ENCODE measurements at regions not wholly inside any gene's neighbourhood (a gene's known extent, or its start where the extent isn't known, plus 50 kb on each side); places are given as distances from the start of the nearest gene placed in this dataset.

GRCh38 chr1:39088658-39089057 is 62.5 kb downstream of the NDUFS5 start:
- POLR2A ChIA-PET: interaction anchor here (0.8 kb wide), 1 partner anchor 14 kb away, joined by 3 read pairs; no protein-coding TSS in a partner anchor
- in situ Hi-C loops (cut with MboI): no loop called here
- 39% methylated on average over 3 of the region's 3 CpGs for WGBS (ENCODE audit: insufficient coverage, low coverage, missing lambda C conversion rate)
- Histone ChIP-seq H3K4me2 (ENCODE audit: insufficient read depth, low read length) (no peak overlapping the region), H3K9ac (ENCODE audit: insufficient read depth in 1 of 2, low read depth in 2 of 2, low read length in 2 of 2) (no peak overlapping the region), H3K27me3 (ENCODE audit: control insufficient read depth in 2 of 2, insufficient read depth in 2 of 2, low read length in 2 of 2) (peaks cover 7 to 8% of the 10 kb centered on the region in 2 experiments; a peak in 4 of 5 replicates), H2AFZ (ENCODE audit: low read depth, low read length) (no peak overlapping the region), H4K20me1 (replicated peaks; ENCODE audit: control insufficient read depth, insufficient read depth, low read length) (no peaks in the 10 kb centered on the region), H3K36me3 (ENCODE audit: control insufficient read depth, insufficient read depth, low read length) (no peaks in the 10 kb centered on the region), H3K79me2 (ENCODE audit: control insufficient read depth, insufficient read depth, low read length) (no peaks in the 10 kb centered on the region), H3K27ac (ENCODE audit: extremely low read depth, low read depth, low read length) (no peak overlapping the region), H3K4me3 (no peak overlapping the region), H3K9me1 (ENCODE audit: control insufficient read depth, insufficient read depth, low read length) (no peaks in the 10 kb centered on the region), H3K9me3 (replicated peaks; ENCODE audit: control insufficient read depth, insufficient read depth, low read depth, low read length) (no peaks in the 10 kb centered on the region), H3K4me1 (replicated peaks in 1 of 2; ENCODE audit: control insufficient read depth in 2 of 2, insufficient read depth in 2 of 2, low read length in 2 of 2) (peaks cover 2 to 9% of the 10 kb centered on the region in 2 experiments; a peak in 3 of 5 replicates)
- CTCF ChIA-PET (ENCODE audit: low intra/inter-chr PET ratio): interaction anchor here (0.6 kb wide), 1 partner anchor 449 kb away, joined by 3 read pairs; no protein-coding TSS in a partner anchor
- TF ChIP-seq CTCF (IDR thresholded peaks at IDR 0.05 in 2 of 3, conservative IDR thresholded peaks at IDR 0.05 in 1 of 3; ENCODE audit: insufficient read depth in 2 of 3, low read depth in 1 of 3, low read length in 3 of 3) (peak in 1 of 3 experiments; percentile 13; a peak in 1 of 6 replicates), MNT (conservative IDR thresholded peaks at IDR 0.05) (0 out of 4 replicates have a peak, but pooled peaks of 1 of the 2 experiments have one; percentile 18), PHF21A (IDR thresholded peaks at IDR 0.05; ENCODE audit: borderline replicate concordance, low read depth) (no peak), MYC (IDR thresholded peaks at IDR 0.05; ENCODE audit: low read depth, low read length) (no peak), MYC (CRISPR knock-in tag; IDR thresholded peaks at IDR 0.05; ENCODE audit: borderline replicate concordance, low read depth) (no peak), ZNF407 (IDR thresholded peaks at IDR 0.05; ENCODE audit: low read depth) (no peak)
- BruUV-seq (replicated peaks): no TSS peak
- DNase-seq (ENCODE audit: extremely low read depth in 1 of 4, low spot score in 3 of 4): no peak
- no peak for ATAC-seq
- no peak for FAIRE-seq
- intact Hi-C loops (cut with micrococcal nuclease): loop anchor here (5.0 kb wide), 1 partner anchor 231 kb away; the partner anchor contains the start of gene RRAGC
